SU-DHL-6 (cell line): ENCODE measurements at regions not wholly inside any gene's neighbourhood (a gene's known extent, or its start where the extent isn't known, plus 50 kb on each side); places are given as distances from the start of the nearest gene placed in this dataset.

Experiments used
- H2AFZ ChIP-seq: fragments of 200-600 bp; sonication (generic); 2 replicates; pipeline ENCODE4 v1.6.1; 2014; ENCODE audit warnings: low read depth, mild to moderate bottlenecking, moderate library complexity, mixed read lengths, antibody characterized with exemption, low read length; ENCODE audit not compliant: severe bottlenecking
- H3F3A ChIP-seq: fragments of 200-600 bp; shearing (Covaris generic); 2 replicates; pipeline ENCODE4 v1.6.0; 2016; ENCODE audit warnings: antibody characterized with exemption, mild to moderate bottlenecking; ENCODE audit not compliant: insufficient read depth
- H3K27ac ChIP-seq: fragments of 200-600 bp; sonication (generic); 2 replicates; pipeline ENCODE4 v1.5.1; 2016; ENCODE audit warnings: low read depth, mild to moderate bottlenecking, low read length, moderate library complexity, mixed read lengths
- H3K27me3 ChIP-seq: fragments of 200-600 bp; sonication (generic), shearing (Covaris generic); 2 replicates; pipeline ENCODE4 v1.6.0; 2014; ENCODE audit warnings: mild to moderate bottlenecking, low read length
- H3K36me3 ChIP-seq: fragments of 200-600 bp; sonication (generic); 2 replicates; pipeline ENCODE4 v1.6.1; 2014; ENCODE audit warnings: mild to moderate bottlenecking, low read length, mixed read lengths
- H3K4me2 ChIP-seq: fragments of 300-600, 200-600 bp; shearing (Covaris generic), sonication (generic); 2 replicates; pipeline ENCODE4 v1.6.0; 2014; ENCODE audit warnings: low read length, low read depth, mild to moderate bottlenecking; ENCODE audit not compliant: poor library complexity, severe bottlenecking
- H3K4me3 ChIP-seq: fragments of 200-600 bp; sonication (generic); 2 replicates; pipeline ENCODE4 v1.5.1; 2014; ENCODE audit warnings: antibody characterized with exemption, low read length, mild to moderate bottlenecking, mixed read lengths; ENCODE audit not compliant: insufficient read depth, poor library complexity, severe bottlenecking
- H3K79me2 ChIP-seq: fragments of 200-600 bp; sonication (generic); 2 replicates; pipeline ENCODE4 v1.6.1; 2014; ENCODE audit warnings: mild to moderate bottlenecking, low read length, moderate library complexity; ENCODE audit not compliant: insufficient read depth
- H3K9ac ChIP-seq: fragments of 200-600 bp; sonication (generic); 2 replicates; pipeline ENCODE4 v1.7.0; 2014; ENCODE audit warnings: mild to moderate bottlenecking, low read length
- H3K9me2 ChIP-seq: fragments of 200-600 bp; sonication (generic); replicated peaks from 2 replicates; pipeline ENCODE4 v1.6.1; 2014; ENCODE audit warnings: low read length; ENCODE audit not compliant: insufficient read depth
- H3K9me3 ChIP-seq: fragments of 200-600 bp; sonication (generic); 2 replicates; pipeline ENCODE4 v1.6.1; 2014; ENCODE audit warnings: low read length, mixed read lengths; ENCODE audit not compliant: insufficient read depth
- H4K20me1 ChIP-seq: fragments of 200-600 bp; sonication (generic); 2 replicates; pipeline ENCODE4 v1.6.1; 2014; ENCODE audit warnings: low read depth, mild to moderate bottlenecking, antibody characterized with exemption, low read length, moderate library complexity, mixed read lengths
- EZH2phosphoT487 ChIP-seq: fragments of 200-600 bp; sonication (generic), shearing (Covaris generic); conservative IDR thresholded peaks from 2 replicates; pipeline ENCODE4 v1.6.1; 2018; ENCODE audit warnings: mild to moderate bottlenecking, antibody characterized with exemption, low read length, moderate library complexity, mixed read lengths
- TF ChIP-seq, protein P1 (sequence below): fragments of 200-600 bp; sonication (generic); IDR thresholded peaks from one replicate; pipeline ENCODE4 v1.5.1; 2017; ENCODE audit warnings: antibody characterized with exemption, mild to moderate bottlenecking, low read length, moderate library complexity; ENCODE audit not compliant: insufficient read depth, poor library complexity, severe bottlenecking

DNA sequence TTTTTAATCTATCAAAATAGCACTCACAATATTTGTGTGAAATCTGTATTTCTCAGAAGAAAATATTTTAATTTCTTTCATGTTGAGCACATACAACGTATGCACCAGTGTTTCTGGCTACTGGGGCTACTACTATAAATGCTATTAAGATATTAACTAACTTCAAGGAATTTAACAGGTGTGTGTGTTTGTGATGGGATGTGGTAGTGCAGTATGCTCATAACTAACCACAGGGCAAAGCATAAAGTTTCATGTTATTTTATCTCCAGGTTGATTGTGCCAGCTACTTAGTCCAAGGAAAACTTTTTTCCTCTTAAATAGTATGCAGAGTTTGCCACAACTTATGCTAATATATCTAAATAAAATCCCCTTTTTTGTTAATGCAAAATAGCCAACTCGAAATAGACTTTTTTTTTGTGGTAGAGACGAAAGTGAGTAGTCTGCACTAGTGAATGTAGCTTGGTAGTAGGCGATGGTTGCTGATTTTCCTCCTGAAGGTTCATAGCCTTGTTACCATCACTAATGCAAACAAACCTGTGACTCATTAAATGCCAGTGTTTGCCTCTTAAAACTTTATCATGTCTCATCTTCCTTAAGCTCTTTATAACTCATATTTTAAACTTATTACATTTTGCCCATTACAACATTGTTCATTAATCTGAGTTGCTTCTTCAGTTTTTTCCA lies 565.5 kb upstream of the ANO3 start:
- H3K9me2 ChIP-seq = no peaks in the 10 kb centered on the region
- H3K36me3 ChIP-seq = no peaks in the 10 kb centered on the region
- no peak overlapping the region for H3K9ac ChIP-seq
- H3F3A ChIP-seq = no peaks in the 10 kb centered on the region
- H3K27me3 ChIP-seq = no peaks in the 10 kb centered on the region
- no peaks in the 10 kb centered on the region for H3K9me3 ChIP-seq
- no peak overlapping the region for H3K4me3 ChIP-seq
- H3K27ac ChIP-seq = no peak overlapping the region
- TF ChIP-seq EZH2phosphoT487 = no peak
- TF ChIP-seq, protein P1, sequence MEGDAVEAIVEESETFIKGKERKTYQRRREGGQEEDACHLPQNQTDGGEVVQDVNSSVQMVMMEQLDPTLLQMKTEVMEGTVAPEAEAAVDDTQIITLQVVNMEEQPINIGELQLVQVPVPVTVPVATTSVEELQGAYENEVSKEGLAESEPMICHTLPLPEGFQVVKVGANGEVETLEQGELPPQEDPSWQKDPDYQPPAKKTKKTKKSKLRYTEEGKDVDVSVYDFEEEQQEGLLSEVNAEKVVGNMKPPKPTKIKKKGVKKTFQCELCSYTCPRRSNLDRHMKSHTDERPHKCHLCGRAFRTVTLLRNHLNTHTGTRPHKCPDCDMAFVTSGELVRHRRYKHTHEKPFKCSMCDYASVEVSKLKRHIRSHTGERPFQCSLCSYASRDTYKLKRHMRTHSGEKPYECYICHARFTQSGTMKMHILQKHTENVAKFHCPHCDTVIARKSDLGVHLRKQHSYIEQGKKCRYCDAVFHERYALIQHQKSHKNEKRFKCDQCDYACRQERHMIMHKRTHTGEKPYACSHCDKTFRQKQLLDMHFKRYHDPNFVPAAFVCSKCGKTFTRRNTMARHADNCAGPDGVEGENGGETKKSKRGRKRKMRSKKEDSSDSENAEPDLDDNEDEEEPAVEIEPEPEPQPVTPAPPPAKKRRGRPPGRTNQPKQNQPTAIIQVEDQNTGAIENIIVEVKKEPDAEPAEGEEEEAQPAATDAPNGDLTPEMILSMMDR = no peak
- H4K20me1 ChIP-seq = no peaks in the 10 kb centered on the region
- no peak overlapping the region for H2AFZ ChIP-seq
- no peak overlapping the region for H3K4me2 ChIP-seq
- no peaks in the 10 kb centered on the region for H3K79me2 ChIP-seq

GRCh38 chr11:25769287-25769686 lies 562.6 kb upstream of the ANO3 start:
- TF ChIP-seq EZH2phosphoT487 = no peak
- TF ChIP-seq, protein P1 = no peak
- Histone ChIP-seq H3K9me3 (no peaks in the 10 kb centered on the region), H3K4me2 (no peak overlapping the region), H3K9me2 (no peaks in the 10 kb centered on the region), H3K79me2 (no peaks in the 10 kb centered on the region), H3K9ac (no peak overlapping the region), H3K27me3 (no peaks in the 10 kb centered on the region), H3K4me3 (no peak overlapping the region), H4K20me1 (no peaks in the 10 kb centered on the region), H3K27ac (no peak overlapping the region), H3F3A (no peaks in the 10 kb centered on the region), H3K36me3 (no peaks in the 10 kb centered on the region), H2AFZ (no peak overlapping the region)

GRCh38 chr11:25771605-25772004 lies 560.3 kb upstream of the ANO3 start:
- no peaks in the 10 kb centered on the region for H3K9me3 ChIP-seq
- no peak for TF ChIP-seq EZH2phosphoT487
- TF ChIP-seq, protein P1 = no peak
- H3K36me3 ChIP-seq = no peaks in the 10 kb centered on the region
- H3K27ac ChIP-seq = no peak overlapping the region
- H3K4me3 ChIP-seq = no peak overlapping the region
- no peaks in the 10 kb centered on the region for H3K9me2 ChIP-seq
- H2AFZ ChIP-seq = no peak overlapping the region
- no peak overlapping the region for H3K9ac ChIP-seq
- no peaks in the 10 kb centered on the region for H3K27me3 ChIP-seq
- H4K20me1 ChIP-seq = no peaks in the 10 kb centered on the region
- H3K79me2 ChIP-seq = no peaks in the 10 kb centered on the region
- H3K4me2 ChIP-seq = no peak overlapping the region
- no peaks in the 10 kb centered on the region for H3F3A ChIP-seq
